SK-N-SH (cell line): ENCODE measurements at regions not wholly inside any gene's neighbourhood (a gene's known extent, or its start where the extent isn't known, plus 50 kb on each side); places are given as distances from the start of the nearest gene placed in this dataset.

Source experiments
- CTCF ChIA-PET: fragments of 300-600, 350-600 bp; formaldehyde crosslinking; extraction: SDS; loops from one replicate; lab custom pipeline; 2021; lab: Yijun Ruan, JAX
- POLR2A ChIA-PET: fragments of 350-600 bp; sonication (Branson Sonifier 250); formaldehyde crosslinking; extraction: SDS; loops from one replicate; lab custom pipeline; 2020; ENCODE audit warnings: antibody characterized with exemption, inconsistent platforms; lab: Yijun Ruan, JAX
- DNase-seq: peaks from one replicate; pipeline ENCODE4 v3.0.0; 2012
- H2AFZ ChIP-seq: fragments of 200-600 bp; sonication (generic); 2 replicates; pipeline ENCODE4 v1.8.1; 2016; ENCODE audit warnings: antibody characterized with exemption, mild to moderate bottlenecking, low read depth
- H3F3A ChIP-seq: fragments of 200-600 bp; sonication (generic); replicated peaks from 2 replicates; pipeline ENCODE3; 2016; ENCODE audit warnings: antibody characterized with exemption, mild to moderate bottlenecking; ENCODE audit not compliant: insufficient read depth
- H3K27ac ChIP-seq, 2 experiments: fragments of 200-500 bp in 1 of 2; fragments of 200-600 bp in 1 of 2; sonication (Bioruptor generic) in 1 of 2; sonication (generic), shearing (Covaris generic) in 1 of 2; 2 replicates each; pipeline versions ENCODE4 v1.5.1 to v1.6.1; 2014 to 2016; ENCODE audit warnings: low read depth in 2 of 2, inconsistent platforms in 1 of 2, low read length in 1 of 2, mild to moderate bottlenecking in 1 of 2, mixed read lengths in 1 of 2
- H3K27me3 ChIP-seq: fragments of 200-600 bp; sonication (generic), shearing (Covaris generic); 2 replicates; pipeline ENCODE4 v1.6.1; 2016; ENCODE audit warnings: mixed run types; ENCODE audit not compliant: insufficient read depth
- H3K36me3 ChIP-seq, 2 experiments: fragments of 200-500 bp in 1 of 2; fragments of 200-600 bp in 1 of 2; sonication (Bioruptor generic) in 1 of 2; sonication (generic) in 1 of 2; replicated peaks in 1 of 2; 2 replicates each; pipeline versions ENCODE3 to v1.5.1; 2014 to 2016; ENCODE audit warnings: low read length in 1 of 2, mild to moderate bottlenecking in 1 of 2; ENCODE audit not compliant: insufficient read depth in 2 of 2, control insufficient read depth in 1 of 2
- H3K4me1 ChIP-seq, 2 experiments: fragments of 200-500 bp in 1 of 2; fragments of 200-600 bp in 1 of 2; sonication (Bioruptor generic) in 1 of 2; sonication (generic), shearing (Covaris generic) in 1 of 2; 2 replicates each; pipeline versions ENCODE4 v1.5.1 to v1.6.1; 2014 to 2016; ENCODE audit warnings: low read depth in 1 of 2, low read length in 1 of 2, mixed run types in 1 of 2; ENCODE audit not compliant: insufficient read depth in 2 of 2, control insufficient read depth in 1 of 2
- H3K4me2 ChIP-seq: fragments of 200-600 bp; sonication (generic), shearing (Covaris generic); 2 replicates; pipeline ENCODE4 v1.6.1; 2017; ENCODE audit warnings: mixed run types
- H3K4me3 ChIP-seq, 2 experiments: fragments of 200-500 bp in 1 of 2; fragments of 200-600 bp in 1 of 2; sonication (Bioruptor generic) in 1 of 2; sonication (generic), shearing (Covaris generic) in 1 of 2; 2 replicates each; pipeline versions ENCODE4 v1.5.1 to v1.8.1; 2014 to 2016; ENCODE audit warnings: low read depth in 2 of 2, inconsistent platforms in 1 of 2, low read length in 1 of 2, mild to moderate bottlenecking in 1 of 2, mixed read lengths in 1 of 2, moderate library complexity in 1 of 2
- H3K79me2 ChIP-seq: fragments of 200-600 bp; sonication (generic); 2 replicates; pipeline ENCODE4 v1.8.1; 2017; ENCODE audit warnings: mild to moderate bottlenecking; ENCODE audit not compliant: insufficient read depth
- H3K9ac ChIP-seq: fragments of 200-600 bp; sonication (generic); 2 replicates; pipeline ENCODE4 v1.6.1; 2017; ENCODE audit warnings: mixed run types
- H3K9me2 ChIP-seq: fragments of 200-600 bp; sonication (generic); 2 replicates; pipeline ENCODE4 v1.6.1; 2017; ENCODE audit warnings: mixed run types
- H3K9me3 ChIP-seq: fragments of 200-600 bp; sonication (generic); 2 replicates; pipeline ENCODE4 v1.6.1; 2017; ENCODE audit warnings: mixed run types, mild to moderate bottlenecking, moderate library complexity
- H4K20me1 ChIP-seq: fragments of 200-600 bp; sonication (generic); 2 replicates; pipeline ENCODE4 v1.6.1; 2017; ENCODE audit warnings: mild to moderate bottlenecking, mixed run types; ENCODE audit not compliant: insufficient read depth
- CHD2 ChIP-seq: fragments of 150-350 bp; IDR thresholded peaks from 2 replicates; pipeline ENCODE4 v1.6.1; 2018; ENCODE audit warnings: low read length; ENCODE audit not compliant: partially characterized antibody
- CTCF ChIP-seq: fragments of 200-600 bp; sonication (generic); IDR thresholded peaks from 2 replicates; pipeline ENCODE4 v1.6.1; 2017; ENCODE audit warnings: antibody characterized with exemption, mild to moderate bottlenecking, moderate library complexity
- EP300 ChIP-seq, 2 experiments: IDR thresholded peaks; 2 replicates each; pipeline versions ENCODE4 v1.4.0 to v1.6.1; 2012; ENCODE audit warnings: borderline replicate concordance in 1 of 2, low read depth in 1 of 2, low read length in 1 of 2
- EZH2phosphoT487 ChIP-seq: fragments of 200-600 bp; sonication (generic); IDR thresholded peaks from 2 replicates; pipeline ENCODE4 v1.6.1; 2017; ENCODE audit warnings: low read depth, mixed run types, mild to moderate bottlenecking, antibody characterized with exemption, moderate library complexity, borderline replicate concordance
- FOSL2 ChIP-seq: IDR thresholded peaks from 2 replicates; pipeline ENCODE4 v1.4.0; 2012; ENCODE audit warnings: low read depth, mild to moderate bottlenecking, moderate library complexity, borderline replicate concordance
- FOXM1 ChIP-seq: IDR thresholded peaks from 2 replicates; pipeline ENCODE4 v1.4.0; 2012; ENCODE audit warnings: low read depth, mild to moderate bottlenecking
- MEF2A ChIP-seq: IDR thresholded peaks from 2 replicates; pipeline ENCODE4 v1.4.0; 2012; ENCODE audit warnings: low read depth, borderline replicate concordance
- NFIC ChIP-seq: IDR thresholded peaks from 2 replicates; pipeline ENCODE4 v1.4.0; 2012; ENCODE audit warnings: borderline replicate concordance
- PBX3 ChIP-seq: IDR thresholded peaks from 2 replicates; pipeline ENCODE4; 2012
- POLR2AphosphoS5 ChIP-seq: IDR thresholded peaks from 2 replicates; pipeline ENCODE4 v1.6.1; 2012; ENCODE audit warnings: low read depth, low read length
- RCOR1 ChIP-seq: fragments of 150-350 bp; IDR thresholded peaks from 2 replicates; pipeline ENCODE4 v1.6.1; 2017; ENCODE audit warnings: antibody characterized with exemption, low read length
- SIN3A ChIP-seq: IDR thresholded peaks from 2 replicates; pipeline ENCODE4 v1.6.1; 2012; ENCODE audit warnings: low read depth, mild to moderate bottlenecking, low read length, moderate library complexity, borderline replicate concordance
- TAF1 ChIP-seq: IDR thresholded peaks from 2 replicates; pipeline ENCODE4 v1.6.1; 2012; ENCODE audit warnings: low read depth, mild to moderate bottlenecking, low read length, moderate library complexity, borderline replicate concordance
- TCF12 ChIP-seq: IDR thresholded peaks from 2 replicates; pipeline ENCODE4 v1.4.0; 2012
- WGBS: methylation state at CpG from one replicate; pipeline ENCODE4 v1.1.6; 2017; ENCODE audit warnings: low lambda C conversion rate; 5-methylcytosine and 5-hydroxymethylcytosine counted together
- TF ChIP-seq, protein P1 (sequence below): fragments of 150-350 bp; IDR thresholded peaks from 2 replicates; pipeline ENCODE4 v1.6.1; 2016; ENCODE audit warnings: mild to moderate bottlenecking, low read depth, low read length
- TF ChIP-seq, protein P2 (sequence below): IDR thresholded peaks from 2 replicates; pipeline ENCODE4 v1.4.0; 2012; ENCODE audit warnings: low read depth, borderline replicate concordance
- TF ChIP-seq, protein P3 (sequence below): IDR thresholded peaks from 2 replicates; pipeline ENCODE4 v1.6.1; 2012; ENCODE audit warnings: mild to moderate bottlenecking, low read depth, low read length, moderate library complexity

GRCh38 chr1:228853637-228854036, 118.4 kb downstream of the RHOU start:
- ChIA-PET CTCF (no interaction called here), POLR2A (no interaction called here)
- no peak overlapping the region for H3K9ac ChIP-seq
- no peaks in the 10 kb centered on the region for H3K27me3 ChIP-seq
- no peak for DNase-seq
- H3K36me3 ChIP-seq, result no peaks in the 10 kb centered on the region
- no peaks in the 10 kb centered on the region for H3K79me2 ChIP-seq
- H3K9me2 ChIP-seq, result no peaks in the 10 kb centered on the region
- no peak overlapping the region for H2AFZ ChIP-seq
- no peak overlapping the region for H3K27ac ChIP-seq
- H3F3A ChIP-seq, result no peaks in the 10 kb centered on the region
- H3K9me3 ChIP-seq, result no peaks in the 10 kb centered on the region
- no peak overlapping the region for H3K4me3 ChIP-seq
- 79% methylated on average over 1 of the region's 1 CpG for WGBS
- no peak overlapping the region for H3K4me2 ChIP-seq
- H3K4me1 ChIP-seq, result peaks cover 0 to 2% of the 10 kb centered on the region in 2 experiments; a peak in 1 of 4 replicates
- H4K20me1 ChIP-seq, result no peaks in the 10 kb centered on the region
- TF ChIP-seq POLR2AphosphoS5 (no peak), FOSL2 (no peak), MEF2A (no peak), EZH2phosphoT487 (no peak), PBX3 (no peak), NFIC (no peak), FOXM1 (no peak), CHD2 (no peak), SIN3A (no peak), TAF1 (no peak), CTCF (no peak), RCOR1 (no peak), TCF12 (no peak), EP300 (IDR thresholded peaks at IDR 0.05; ENCODE audit: borderline replicate concordance in 1 of 2, low read depth in 1 of 2, low read length in 1 of 2) (no peak)
- TF ChIP-seq, protein P1, sequence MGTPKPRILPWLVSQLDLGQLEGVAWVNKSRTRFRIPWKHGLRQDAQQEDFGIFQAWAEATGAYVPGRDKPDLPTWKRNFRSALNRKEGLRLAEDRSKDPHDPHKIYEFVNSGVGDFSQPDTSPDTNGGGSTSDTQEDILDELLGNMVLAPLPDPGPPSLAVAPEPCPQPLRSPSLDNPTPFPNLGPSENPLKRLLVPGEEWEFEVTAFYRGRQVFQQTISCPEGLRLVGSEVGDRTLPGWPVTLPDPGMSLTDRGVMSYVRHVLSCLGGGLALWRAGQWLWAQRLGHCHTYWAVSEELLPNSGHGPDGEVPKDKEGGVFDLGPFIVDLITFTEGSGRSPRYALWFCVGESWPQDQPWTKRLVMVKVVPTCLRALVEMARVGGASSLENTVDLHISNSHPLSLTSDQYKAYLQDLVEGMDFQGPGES, result no peak
- TF ChIP-seq, protein P2, sequence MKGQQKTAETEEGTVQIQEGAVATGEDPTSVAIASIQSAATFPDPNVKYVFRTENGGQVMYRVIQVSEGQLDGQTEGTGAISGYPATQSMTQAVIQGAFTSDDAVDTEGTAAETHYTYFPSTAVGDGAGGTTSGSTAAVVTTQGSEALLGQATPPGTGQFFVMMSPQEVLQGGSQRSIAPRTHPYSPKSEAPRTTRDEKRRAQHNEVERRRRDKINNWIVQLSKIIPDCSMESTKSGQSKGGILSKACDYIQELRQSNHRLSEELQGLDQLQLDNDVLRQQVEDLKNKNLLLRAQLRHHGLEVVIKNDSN, result no peak
- TF ChIP-seq, protein P3, sequence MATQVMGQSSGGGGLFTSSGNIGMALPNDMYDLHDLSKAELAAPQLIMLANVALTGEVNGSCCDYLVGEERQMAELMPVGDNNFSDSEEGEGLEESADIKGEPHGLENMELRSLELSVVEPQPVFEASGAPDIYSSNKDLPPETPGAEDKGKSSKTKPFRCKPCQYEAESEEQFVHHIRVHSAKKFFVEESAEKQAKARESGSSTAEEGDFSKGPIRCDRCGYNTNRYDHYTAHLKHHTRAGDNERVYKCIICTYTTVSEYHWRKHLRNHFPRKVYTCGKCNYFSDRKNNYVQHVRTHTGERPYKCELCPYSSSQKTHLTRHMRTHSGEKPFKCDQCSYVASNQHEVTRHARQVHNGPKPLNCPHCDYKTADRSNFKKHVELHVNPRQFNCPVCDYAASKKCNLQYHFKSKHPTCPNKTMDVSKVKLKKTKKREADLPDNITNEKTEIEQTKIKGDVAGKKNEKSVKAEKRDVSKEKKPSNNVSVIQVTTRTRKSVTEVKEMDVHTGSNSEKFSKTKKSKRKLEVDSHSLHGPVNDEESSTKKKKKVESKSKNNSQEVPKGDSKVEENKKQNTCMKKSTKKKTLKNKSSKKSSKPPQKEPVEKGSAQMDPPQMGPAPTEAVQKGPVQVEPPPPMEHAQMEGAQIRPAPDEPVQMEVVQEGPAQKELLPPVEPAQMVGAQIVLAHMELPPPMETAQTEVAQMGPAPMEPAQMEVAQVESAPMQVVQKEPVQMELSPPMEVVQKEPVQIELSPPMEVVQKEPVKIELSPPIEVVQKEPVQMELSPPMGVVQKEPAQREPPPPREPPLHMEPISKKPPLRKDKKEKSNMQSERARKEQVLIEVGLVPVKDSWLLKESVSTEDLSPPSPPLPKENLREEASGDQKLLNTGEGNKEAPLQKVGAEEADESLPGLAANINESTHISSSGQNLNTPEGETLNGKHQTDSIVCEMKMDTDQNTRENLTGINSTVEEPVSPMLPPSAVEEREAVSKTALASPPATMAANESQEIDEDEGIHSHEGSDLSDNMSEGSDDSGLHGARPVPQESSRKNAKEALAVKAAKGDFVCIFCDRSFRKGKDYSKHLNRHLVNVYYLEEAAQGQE, result no peak
